Cardiac muscle cell (in vitro differentiated cells and primary cell): ENCODE measurements at regions not wholly inside any gene's neighbourhood (a gene's known extent, or its start where the extent isn't known, plus 50 kb on each side); places are given as distances from the start of the nearest gene placed in this dataset.

Experiments used
- DNase-seq, 2 donors: peaks; one replicate each; pipeline versions ENCODE4 v3.0.0 to v3.0.0-alpha.2; 2010 to 2017; ENCODE audit warnings: low read depth in 1 of 2, low spot score in 1 of 2
- H3K27ac ChIP-seq: fragments of 200-600 bp; sonication (generic); 2 replicates; pipeline ENCODE4 v1.5.1; 2016
- H3K27me3 ChIP-seq: fragments of 200-600 bp; sonication (generic); 2 replicates; pipeline ENCODE4 v1.6.0; 2016; ENCODE audit warnings: control low read depth
- H3K36me3 ChIP-seq: fragments of 200-600 bp; sonication (generic); 2 replicates; pipeline ENCODE4 v1.5.1; 2016; ENCODE audit warnings: control low read depth
- H3K4me1 ChIP-seq: fragments of 200-600 bp; sonication (generic); 2 replicates; pipeline ENCODE4 v1.8.1; 2017; ENCODE audit warnings: low read depth, mild to moderate bottlenecking, mixed run types
- H3K4me3 ChIP-seq: fragments of 200-600 bp; sonication (generic); 2 replicates; pipeline ENCODE4 v1.5.1; 2016; ENCODE audit warnings: mild to moderate bottlenecking
- H3K9me3 ChIP-seq: fragments of 200-600 bp; sonication (generic); 2 replicates; pipeline ENCODE4 v1.5.1; 2017; ENCODE audit warnings: low read depth, mild to moderate bottlenecking, control low read depth
- CTCF ChIP-seq: IDR thresholded peaks from 2 replicates; pipeline ENCODE4 v1.5.1; 2012; ENCODE audit warnings: low read depth, mild to moderate bottlenecking, low read length

GRCh38 chr1:30372792-30373433, 350.5 kb downstream of the MATN1 start:
- Histone ChIP-seq H3K36me3 (no peaks in the 10 kb centered on the region), H3K27me3 (no peaks in the 10 kb centered on the region), H3K4me3 (no peak overlapping the region), H3K9me3 (no peaks in the 10 kb centered on the region), H3K27ac (no peak overlapping the region), H3K4me1 (no peaks in the 10 kb centered on the region)
- no peak for DNase-seq
- TF ChIP-seq CTCF, result no peak

- Histone ChIP-seq H3K36me3 (no peaks in the 10 kb centered on the region), H3K4me1 (no peaks in the 10 kb centered on the region), H3K4me3 (no peak overlapping the region), H3K27ac (no peak overlapping the region), H3K9me3 (no peaks in the 10 kb centered on the region), H3K27me3 (no peaks in the 10 kb centered on the region)
- no peak for TF ChIP-seq CTCF
- DNase-seq, result no peak
Measured at GRCh38 chr1:30371888-30372791, 351.2 kb downstream of the MATN1 start.

DNA sequence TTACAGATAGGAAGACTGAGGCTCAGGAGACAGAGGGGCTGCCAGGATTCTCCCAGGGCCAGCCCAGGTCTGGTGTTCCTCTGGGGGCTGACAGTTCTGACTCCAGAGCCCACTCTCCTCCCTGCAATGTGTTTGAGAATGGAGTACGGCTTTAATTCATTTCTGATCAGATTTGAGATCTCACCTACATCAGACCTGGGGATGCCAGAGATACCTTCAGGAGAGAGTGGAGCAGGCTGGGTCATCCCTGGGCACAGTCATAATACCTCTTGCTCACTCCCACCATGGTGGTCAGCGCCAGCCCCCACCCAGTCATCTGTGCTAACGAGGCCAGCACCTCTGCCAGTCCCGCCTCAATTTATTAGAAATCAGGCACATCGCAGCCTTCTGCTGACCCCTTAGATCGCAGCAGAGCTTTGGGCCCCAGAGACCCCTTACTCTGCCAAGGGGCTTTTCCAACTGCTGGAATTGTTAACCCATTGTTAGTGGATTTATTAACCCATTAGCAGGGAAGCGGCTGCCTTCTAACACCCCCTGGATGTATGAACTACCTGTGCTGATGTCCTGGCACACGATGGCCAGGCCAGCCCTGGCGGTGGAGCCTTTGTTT, 352.1 kb downstream of the MATN1 start:
- Histone ChIP-seq H3K4me1 (no peaks in the 10 kb centered on the region), H3K9me3 (no peaks in the 10 kb centered on the region), H3K27ac (no peak overlapping the region), H3K27me3 (no peaks in the 10 kb centered on the region), H3K36me3 (no peaks in the 10 kb centered on the region), H3K4me3 (no peak overlapping the region)
- DNase-seq, result no peak
- no peak for TF ChIP-seq CTCF

GRCh38 chr1:30368651-30369240, 354.6 kb downstream of the MATN1 start:
- Histone ChIP-seq H3K27me3 (no peaks in the 10 kb centered on the region), H3K27ac (no peak overlapping the region), H3K4me3 (no peak overlapping the region), H3K36me3 (no peaks in the 10 kb centered on the region), H3K9me3 (no peaks in the 10 kb centered on the region), H3K4me1 (no peaks in the 10 kb centered on the region)
- no peak for TF ChIP-seq CTCF
- no peak for DNase-seq

- Histone ChIP-seq H3K27ac (no peak overlapping the region), H3K4me3 (no peak overlapping the region), H3K27me3 (no peaks in the 10 kb centered on the region), H3K36me3 (no peaks in the 10 kb centered on the region), H3K9me3 (no peaks in the 10 kb centered on the region), H3K4me1 (no peaks in the 10 kb centered on the region)
- no peak for TF ChIP-seq CTCF
- DNase-seq, result no peak
Measured at GRCh38 chr1:30366911-30367310, 356.5 kb downstream of the MATN1 start.
